Stimulated activated CD4-positive, alpha-beta T cell treated with anti-CD3 and anti-CD28 coated beads, TNF-alpha, amount 100 ng/mL, for 48 hours (primary cell): ENCODE measurements at regions not wholly inside any gene's neighbourhood (a gene's known extent, or its start where the extent isn't known, plus 50 kb on each side); places are given as distances from the start of the nearest gene placed in this dataset.
"Not testable (repeated sequence)": the region's sequence is repeated elsewhere in the genome, so short reads cannot be mapped to it uniquely, and the experiment has no call there.

Source experiments
- DNase-seq, 3 donors: peaks; one replicate each; pipeline ENCODE4 v3.0.0-alpha.2; 2020; ENCODE audit warnings: low read depth in 3 of 3

DNA sequence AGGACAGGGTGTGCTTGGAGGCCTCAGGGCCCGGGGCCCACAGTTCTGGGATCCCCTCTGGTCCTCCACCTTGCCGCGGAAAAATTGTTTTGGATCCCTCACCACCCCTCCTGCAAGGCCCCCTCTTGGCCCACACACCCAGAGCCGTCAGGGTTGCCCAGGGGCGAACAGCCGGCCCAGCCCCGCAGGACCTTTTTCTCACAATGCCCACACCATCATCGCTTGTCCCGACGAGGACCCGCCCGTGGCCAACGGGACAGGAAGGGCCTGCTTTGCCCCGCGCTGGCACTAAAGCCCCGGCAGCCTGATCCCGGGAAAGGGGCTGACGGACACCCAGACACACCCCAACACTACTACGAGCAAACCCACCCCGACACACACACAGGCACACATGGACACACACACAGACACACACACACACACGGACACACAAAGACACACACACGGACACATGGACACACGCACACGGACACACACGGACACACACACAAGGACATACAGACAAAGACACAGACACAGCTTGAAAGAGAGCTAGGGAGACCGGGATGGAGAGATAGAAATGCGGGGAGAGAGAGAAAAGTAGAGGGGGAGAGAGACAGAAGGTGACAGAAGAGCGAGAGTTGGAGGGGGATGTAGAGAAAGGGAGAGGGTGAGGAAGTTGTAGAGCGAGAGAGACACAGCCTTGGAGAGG is 1493.5 kb upstream of the DEFB115 start:
- no peak for DNase-seq

- peak in 1 of 3 donors; percentile 27 for DNase-seq
Observed at GRCh38 chr20:29764922-29765610, 1492.4 kb upstream of the DEFB115 start.

DNA sequence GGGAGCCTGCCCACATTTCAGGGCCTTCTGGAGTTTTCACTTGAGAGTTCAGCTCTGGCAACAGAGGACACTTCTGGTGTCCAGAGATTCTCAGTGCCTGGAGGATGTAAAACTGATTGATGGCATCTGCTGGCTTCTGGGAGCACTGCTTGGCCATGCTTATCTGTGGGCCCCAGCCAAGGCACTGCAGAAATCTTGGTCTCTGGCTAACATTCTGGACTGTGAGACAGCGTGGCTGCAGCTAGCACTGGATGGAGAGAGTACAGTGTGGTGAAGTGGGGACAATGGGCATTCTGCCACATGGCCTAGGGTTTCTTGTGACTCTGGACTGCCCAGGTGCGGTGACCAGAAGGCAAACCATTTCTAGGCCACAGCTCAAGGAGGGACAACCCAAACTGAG is 1479.4 kb upstream of the DEFB115 start:
- not testable (repeated sequence) for DNase-seq

DNA sequence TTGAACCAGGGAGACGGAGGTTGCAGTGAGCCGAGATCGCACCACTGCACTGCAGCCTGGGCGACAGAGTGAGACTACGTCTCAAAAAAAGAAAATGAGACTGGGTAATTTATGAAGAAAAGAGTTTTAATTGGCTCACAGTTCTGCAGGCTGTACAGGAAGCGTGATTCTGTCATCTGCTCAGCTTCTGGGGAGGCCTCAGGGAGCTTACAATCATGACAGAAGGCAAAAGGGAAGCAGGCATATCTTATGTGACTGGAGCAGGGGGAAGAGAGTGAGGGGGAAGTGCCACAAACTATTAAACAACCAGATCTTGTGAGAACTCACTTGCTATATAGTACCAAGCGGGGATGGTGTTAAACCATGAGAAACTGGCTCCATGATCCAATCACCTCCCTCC is 1476.2 kb upstream of the DEFB115 start:
- DNase-seq, result not testable (repeated sequence)

GRCh38 chr20:29781891-29782290 is 1475.6 kb upstream of the DEFB115 start:
- not testable (repeated sequence) for DNase-seq

DNA sequence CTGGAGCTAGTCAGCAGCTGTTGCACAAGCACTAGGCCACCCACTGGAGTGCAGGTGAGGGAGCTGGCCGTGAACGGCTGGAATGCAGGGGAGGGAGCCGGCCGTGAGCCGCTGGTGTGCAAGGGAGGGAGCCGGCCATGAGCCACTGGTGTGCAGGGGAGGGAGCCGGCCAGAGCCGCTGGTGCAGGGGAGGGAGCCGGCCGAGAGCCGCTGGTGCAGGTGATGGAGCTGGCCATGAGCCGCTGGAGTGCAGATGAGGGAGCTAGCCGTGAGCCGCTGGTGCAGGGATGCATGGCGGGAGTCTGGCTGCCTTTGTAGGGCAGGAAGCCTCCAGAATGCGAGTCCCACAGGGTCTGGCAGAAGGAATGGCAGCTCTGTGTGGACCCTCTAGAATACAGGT is 1470.0 kb upstream of the DEFB115 start:
- DNase-seq, result not testable (repeated sequence)

DNA sequence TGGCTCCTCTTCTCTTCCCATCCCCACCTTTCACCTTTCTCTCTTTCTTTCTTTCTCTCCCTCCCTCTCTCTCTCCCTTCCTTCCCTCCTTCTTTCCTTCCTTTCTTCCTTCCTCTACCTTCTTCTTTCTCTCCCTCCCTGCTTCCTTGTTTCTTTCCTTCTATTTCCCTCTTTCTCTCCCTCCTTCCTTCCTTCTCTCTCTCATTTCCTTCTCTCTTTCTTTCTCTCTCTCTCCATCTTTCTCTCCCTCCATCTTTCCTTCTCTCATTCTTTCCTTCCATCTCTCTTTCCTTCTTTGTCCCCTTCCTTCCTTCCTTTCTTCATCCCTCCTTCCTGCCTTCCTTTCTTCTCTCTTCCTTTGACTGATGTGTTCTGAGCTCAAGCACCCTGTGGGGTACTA is 1467.0 kb upstream of the DEFB115 start:
- DNase-seq, result no peak

- not testable (repeated sequence) for DNase-seq
Observed at GRCh38 chr20:29831508-29831907, 1426.0 kb upstream of the DEFB115 start.

GRCh38 chr20:29868014-29868413 is 1389.5 kb upstream of the DEFB115 start:
- DNase-seq, result not testable (repeated sequence)

- DNase-seq, result not testable (repeated sequence)
Observed at GRCh38 chr20:29868688-29869087, 1388.8 kb upstream of the DEFB115 start.

GRCh38 chr20:29871816-29872215 is 1385.6 kb upstream of the DEFB115 start:
- not testable (repeated sequence) for DNase-seq

GRCh38 chr20:29873946-29874345 is 1383.5 kb upstream of the DEFB115 start:
- peak in 1 of 3 donors; percentile 8 for DNase-seq

GRCh38 chr20:29874476-29875202 is 1382.8 kb upstream of the DEFB115 start:
- DNase-seq, result no peak

DNA sequence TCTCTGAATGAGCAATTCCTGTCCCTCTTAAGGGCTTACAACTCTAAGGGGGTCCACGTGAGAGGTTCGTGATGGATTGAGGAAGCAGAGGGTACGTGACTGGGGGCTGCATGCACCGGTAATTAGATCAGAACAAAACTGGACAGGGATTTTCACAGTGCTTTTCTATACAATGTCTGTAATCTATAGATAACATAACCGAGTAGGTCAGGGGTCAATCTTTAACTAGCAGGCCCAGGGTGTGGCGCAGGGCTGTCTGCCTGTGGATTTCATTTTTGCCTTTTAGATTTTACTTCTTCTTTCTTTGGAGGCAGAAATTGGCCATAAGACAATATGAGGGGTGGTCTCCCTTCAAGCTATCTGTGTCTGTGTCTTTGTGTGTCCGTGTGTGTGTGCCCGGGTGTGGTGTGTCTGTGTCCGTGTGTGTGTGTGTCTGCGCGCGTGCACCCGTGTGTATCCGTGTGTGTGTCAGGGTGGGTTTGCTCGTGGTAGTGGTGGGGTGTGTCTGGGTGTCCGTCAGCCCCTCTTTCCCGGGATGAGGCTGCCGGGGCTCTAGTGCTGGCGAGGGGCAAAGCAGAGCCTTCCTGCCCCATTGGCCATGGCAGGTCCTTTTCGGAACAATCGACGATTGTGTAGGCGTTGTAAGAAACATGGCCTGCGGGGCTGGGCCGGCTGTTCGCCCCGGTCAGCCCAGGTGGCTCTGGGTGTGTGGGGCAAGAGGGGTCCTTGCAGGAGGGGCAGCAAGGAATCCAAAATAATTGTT is 1382.0 kb upstream of the DEFB115 start:
- not testable (repeated sequence) for DNase-seq

DNA sequence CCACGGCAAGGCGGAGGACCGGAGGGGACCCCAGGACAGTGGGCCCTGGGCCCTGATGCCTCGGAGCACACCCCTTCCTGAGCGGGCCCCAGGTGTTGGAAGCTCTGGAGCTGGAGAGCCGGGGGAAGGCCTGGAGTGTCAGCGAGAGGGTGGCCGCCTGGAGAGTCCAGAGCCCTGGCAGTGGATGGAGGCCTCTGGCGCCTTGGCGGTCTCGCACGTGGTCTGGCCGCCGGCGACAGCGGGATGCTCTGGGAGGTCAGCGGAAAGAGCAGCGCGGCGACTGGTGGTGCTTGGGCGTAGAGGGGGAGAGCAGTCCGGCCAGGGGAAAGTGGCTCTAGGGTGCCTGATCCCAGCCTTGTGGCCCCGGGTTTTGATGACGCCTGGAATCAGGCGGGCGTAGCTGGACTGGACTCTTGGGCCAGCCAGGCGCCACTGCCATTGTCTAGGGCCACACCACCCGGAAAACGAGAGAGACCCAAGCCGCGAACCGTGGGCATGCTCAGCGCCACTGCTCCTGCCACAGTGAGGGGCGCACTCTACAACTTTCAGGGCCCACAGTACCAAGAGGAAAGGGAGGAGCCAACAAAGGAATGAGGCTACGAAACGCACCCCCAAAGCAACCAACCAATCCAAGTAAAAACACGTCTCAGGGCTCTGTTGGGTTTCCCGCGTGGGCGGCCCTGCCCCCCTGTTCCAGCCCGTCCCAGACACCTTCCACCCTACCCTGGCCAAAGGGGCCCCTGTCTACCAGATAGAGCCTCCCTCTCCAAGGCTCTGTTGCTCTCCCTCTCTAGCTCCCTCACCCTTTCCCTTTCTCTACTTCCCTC is 1381.2 kb upstream of the DEFB115 start:
- not testable (repeated sequence) for DNase-seq

DNA sequence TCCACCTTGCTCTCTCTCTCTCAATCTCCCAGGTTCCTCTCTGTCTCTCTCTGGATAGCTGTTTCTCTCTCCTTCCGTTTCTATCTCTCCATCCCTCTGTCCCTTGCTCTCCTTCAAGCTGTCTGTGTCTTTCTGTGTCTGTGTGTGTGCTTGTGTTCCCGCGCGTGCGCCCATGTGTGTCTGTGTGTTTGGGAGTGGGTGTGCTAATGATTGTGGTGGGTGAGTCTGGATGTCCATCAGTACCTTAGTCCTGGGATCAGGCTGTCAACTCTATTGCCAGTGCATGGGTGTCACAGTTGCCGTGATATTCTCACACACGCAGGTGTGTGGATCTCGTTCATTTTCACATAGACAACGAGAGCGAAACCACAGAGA is 1380.6 kb upstream of the DEFB115 start:
- DNase-seq, result no peak

DNA sequence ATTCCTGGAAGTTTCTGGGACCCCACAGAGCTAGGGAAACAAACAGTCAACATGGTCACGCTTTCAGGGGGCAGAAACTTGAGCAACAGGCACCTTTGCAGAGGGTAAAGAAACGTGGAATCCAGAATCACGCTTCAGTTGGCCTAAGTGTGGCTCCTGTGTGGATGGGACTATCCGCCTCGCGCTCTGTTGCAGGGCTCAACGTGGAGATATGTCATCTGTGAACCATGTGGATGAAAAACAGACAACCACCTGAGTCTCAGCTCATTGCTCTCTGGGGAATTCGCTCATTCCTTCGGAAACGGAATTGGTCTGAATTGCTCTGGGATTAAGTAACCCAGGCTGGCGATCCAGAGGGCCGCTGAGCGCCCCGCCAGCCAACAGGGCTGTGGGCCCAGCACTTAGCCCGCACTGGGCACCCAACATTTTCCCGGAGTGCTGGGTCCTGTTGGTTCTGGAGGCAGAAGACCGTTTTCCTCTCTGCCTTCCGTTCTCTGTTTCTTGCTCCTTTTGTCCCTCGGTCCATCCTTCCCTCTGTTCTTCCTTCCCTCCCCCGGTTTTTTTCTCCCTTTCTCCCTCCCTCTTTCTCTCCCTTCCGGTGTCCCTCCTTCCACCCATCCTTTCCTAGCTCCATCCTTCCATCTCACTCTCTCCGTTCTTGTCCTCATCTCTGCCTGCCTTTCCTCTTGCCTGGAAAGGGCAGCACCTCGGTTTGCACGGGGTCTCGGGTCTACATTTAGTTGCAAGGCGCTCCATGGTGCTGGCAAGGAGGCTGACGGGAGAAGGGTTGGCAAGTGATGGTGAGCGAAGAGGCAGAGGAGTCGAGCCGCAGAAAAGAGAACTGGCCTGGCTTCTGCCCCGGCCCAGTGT is 1379.8 kb upstream of the DEFB115 start:
- DNase-seq, result not testable (repeated sequence)

DNA sequence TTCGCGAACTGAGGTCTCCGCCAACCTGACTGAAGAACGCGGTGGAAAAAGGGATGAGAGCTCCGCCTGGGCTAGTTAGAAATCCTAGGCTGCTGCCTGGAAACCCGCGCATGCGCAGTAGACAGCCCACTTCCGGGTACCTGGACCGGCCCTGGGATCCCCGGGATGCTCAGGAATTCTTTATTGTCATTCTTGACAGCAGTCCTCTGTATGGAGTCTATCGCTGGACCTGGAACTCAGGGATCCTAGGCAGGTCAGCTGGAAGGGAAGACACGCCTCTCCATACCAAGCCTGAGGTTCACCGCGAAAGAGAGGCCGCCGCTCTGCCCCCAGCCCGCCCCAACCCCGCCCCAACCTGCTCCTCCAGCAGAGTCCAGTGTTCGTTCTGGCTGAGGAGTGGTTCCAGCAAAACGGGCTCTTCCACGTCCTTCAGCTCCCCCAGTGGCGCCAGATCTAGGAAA is 1379.2 kb upstream of the DEFB115 start:
- DNase-seq, result no peak

DNA sequence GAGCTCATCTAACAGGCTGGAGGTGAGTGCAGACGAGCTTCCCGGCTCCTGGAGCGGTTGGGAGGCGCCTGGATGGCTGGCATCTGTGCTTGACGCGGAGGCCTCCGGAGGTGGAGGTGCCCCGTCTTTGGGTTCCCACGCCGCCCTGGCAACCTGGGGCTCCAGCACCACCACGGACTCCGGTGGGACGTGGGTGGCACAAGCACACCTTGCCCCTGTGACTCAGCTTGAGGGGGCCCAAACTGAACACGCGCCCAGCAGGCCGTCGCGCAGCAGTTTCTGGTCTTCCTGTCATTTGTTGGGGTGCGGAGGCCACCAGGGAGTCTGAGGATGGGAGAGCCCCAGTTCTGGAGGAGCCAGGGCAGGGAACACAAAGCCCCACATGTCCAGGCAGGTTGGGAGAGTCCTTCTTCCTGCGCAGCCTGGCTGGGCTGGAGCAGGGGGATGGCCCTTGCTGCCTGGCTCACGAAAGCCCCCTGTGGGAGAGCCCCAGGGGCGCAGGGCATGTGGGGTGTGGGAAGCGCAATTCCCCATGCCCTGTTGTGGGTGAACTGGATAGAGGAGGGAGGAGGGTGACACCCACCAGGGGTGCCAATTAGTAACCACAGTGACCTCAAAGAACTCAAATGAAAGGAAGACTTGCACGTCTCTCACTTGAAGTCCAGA is 1378.6 kb upstream of the DEFB115 start:
- DNase-seq, result no peak
